ENCODE measurements at regions not wholly inside any gene's neighbourhood (a gene's known extent, or its start where the extent isn't known, plus 50 kb on each side); places are given as distances from the start of the nearest gene placed in this dataset.

DNA sequence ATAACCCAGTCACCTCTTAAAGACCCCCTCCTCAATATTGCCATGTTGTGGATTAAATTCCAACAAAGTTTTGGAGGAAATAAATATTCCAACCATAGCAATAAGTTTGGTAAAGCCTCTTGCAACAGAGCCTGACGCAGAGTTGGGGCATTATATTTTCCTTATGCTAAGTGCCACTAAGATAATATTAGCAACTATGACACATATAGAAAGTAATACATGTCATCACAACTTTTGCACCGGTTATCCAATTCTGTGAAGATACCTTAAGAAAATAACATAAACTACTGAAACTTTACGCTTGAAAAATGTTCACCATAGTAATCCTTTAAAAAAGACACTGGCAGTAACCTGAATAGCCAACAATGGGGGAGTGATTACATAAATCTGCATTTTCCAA is 52.2 kb upstream of the TRERF1 start (continued):
- TF ChIP-seq RUNX3 (IDR thresholded peaks at IDR 0.05; ENCODE audit: low read length) (peak; percentile 45; the same call in 1 of the 2 replicates), IKZF2 (IDR thresholded peaks at IDR 0.05) (peak in 1 of 2 experiments; percentile 42; a peak in 2 of 4 replicates), GABPA (IDR thresholded peaks at IDR 0.05; ENCODE audit: low read depth) (peak; percentile 24; the same call in 1 of the 2 replicates), CREM (IDR thresholded peaks at IDR 0.05; ENCODE audit: low read depth) (peak; percentile 68), NR2F1 (conservative IDR thresholded peaks at IDR 0.05) (peak; percentile 39; the same call in 1 of the 2 replicates)
- TF ChIP-seq, protein P1, sequence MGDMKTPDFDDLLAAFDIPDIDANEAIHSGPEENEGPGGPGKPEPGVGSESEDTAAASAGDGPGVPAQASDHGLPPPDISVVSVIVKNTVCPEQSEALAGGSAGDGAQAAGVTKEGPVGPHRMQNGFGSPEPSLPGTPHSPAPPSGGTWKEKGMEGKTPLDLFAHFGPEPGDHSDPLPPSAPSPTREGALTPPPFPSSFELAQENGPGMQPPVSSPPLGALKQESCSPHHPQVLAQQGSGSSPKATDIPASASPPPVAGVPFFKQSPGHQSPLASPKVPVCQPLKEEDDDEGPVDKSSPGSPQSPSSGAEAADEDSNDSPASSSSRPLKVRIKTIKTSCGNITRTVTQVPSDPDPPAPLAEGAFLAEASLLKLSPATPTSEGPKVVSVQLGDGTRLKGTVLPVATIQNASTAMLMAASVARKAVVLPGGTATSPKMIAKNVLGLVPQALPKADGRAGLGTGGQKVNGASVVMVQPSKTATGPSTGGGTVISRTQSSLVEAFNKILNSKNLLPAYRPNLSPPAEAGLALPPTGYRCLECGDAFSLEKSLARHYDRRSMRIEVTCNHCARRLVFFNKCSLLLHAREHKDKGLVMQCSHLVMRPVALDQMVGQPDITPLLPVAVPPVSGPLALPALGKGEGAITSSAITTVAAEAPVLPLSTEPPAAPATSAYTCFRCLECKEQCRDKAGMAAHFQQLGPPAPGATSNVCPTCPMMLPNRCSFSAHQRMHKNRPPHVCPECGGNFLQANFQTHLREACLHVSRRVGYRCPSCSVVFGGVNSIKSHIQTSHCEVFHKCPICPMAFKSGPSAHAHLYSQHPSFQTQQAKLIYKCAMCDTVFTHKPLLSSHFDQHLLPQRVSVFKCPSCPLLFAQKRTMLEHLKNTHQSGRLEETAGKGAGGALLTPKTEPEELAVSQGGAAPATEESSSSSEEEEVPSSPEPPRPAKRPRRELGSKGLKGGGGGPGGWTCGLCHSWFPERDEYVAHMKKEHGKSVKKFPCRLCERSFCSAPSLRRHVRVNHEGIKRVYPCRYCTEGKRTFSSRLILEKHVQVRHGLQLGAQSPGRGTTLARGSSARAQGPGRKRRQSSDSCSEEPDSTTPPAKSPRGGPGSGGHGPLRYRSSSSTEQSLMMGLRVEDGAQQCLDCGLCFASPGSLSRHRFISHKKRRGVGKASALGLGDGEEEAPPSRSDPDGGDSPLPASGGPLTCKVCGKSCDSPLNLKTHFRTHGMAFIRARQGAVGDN (IDR thresholded peaks at IDR 0.05): no peak
- TF ChIP-seq, protein P2, sequence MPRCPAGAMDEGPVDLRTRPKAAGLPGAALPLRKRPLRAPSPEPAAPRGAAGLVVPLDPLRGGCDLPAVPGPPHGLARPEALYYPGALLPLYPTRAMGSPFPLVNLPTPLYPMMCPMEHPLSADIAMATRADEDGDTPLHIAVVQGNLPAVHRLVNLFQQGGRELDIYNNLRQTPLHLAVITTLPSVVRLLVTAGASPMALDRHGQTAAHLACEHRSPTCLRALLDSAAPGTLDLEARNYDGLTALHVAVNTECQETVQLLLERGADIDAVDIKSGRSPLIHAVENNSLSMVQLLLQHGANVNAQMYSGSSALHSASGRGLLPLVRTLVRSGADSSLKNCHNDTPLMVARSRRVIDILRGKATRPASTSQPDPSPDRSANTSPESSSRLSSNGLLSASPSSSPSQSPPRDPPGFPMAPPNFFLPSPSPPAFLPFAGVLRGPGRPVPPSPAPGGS (IDR thresholded peaks at IDR 0.05; ENCODE audit: borderline replicate concordance, insufficient read depth, low read depth, low read length, poor library complexity, severe bottlenecking): no peak

DNA sequence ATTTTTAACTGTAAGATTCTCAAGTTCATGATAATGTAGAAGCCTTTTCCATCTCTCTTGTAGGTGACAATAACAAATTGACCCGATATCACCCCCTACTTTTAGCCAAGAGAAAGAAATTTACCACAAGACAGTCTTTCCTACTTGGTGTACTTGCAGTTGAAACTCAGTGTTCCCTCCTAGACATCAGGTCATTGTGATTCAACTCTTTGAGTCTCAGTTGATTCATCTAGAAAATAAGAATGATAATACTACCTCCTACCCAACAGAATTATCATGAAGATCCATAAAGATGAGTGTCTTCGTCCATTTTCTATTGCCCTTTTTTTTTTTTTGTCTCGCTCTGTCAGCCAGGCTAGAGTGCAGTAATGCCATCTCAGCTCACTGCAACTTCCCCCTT is 51.3 kb upstream of the TRERF1 start:
- Histone ChIP-seq H2AFZ (ENCODE audit: control insufficient read depth, low read depth, low read length) (no peak overlapping the region), H3K9me3 (replicated peaks; ENCODE audit: control insufficient read depth, insufficient read depth, low read length) (no peaks in the 10 kb centered on the region; the same call in 2 of the 3 replicates), H3K4me3 (no peak overlapping the region), H3K9ac (ENCODE audit: control insufficient read depth, insufficient read depth, low read length) (no peak overlapping the region), H3K79me2 (ENCODE audit: control insufficient read depth, insufficient read depth, low read length) (no peaks in the 10 kb centered on the region), H3K4me1 (ENCODE audit: control insufficient read depth, insufficient read depth, low read length) (peaks cover 37% of the 10 kb centered on the region), H3K27me3 (replicated peaks in 1 of 2; ENCODE audit: control insufficient read depth in 2 of 2, insufficient read depth in 2 of 2, low read length in 1 of 2) (no peaks in the 10 kb centered on the region), H4K20me1 (ENCODE audit: control insufficient read depth, insufficient read depth) (no peaks in the 10 kb centered on the region), H3K4me2 (ENCODE audit: control insufficient read depth, insufficient read depth) (no peak overlapping the region), H3K36me3 (ENCODE audit: control insufficient read depth in 2 of 2, insufficient read depth in 2 of 2, low read length in 1 of 2) (no peaks in the 10 kb centered on the region), H3K27ac (ENCODE audit: control insufficient read depth, insufficient read depth) (no peak overlapping the region)
- no peak for ATAC-seq
- in situ Hi-C loops (cut with MboI): no loop called here
- no TSS peak for BruUV-seq (replicated peaks)
- 45% methylated on average over 3 of the region's 3 CpGs for WGBS (ENCODE audit: insufficient coverage, insufficient replicate concordance, low lambda C conversion rate, missing lambda C conversion rate)
- POLR2A ChIA-PET: interaction anchor here (0.9 to 2.4 kb wide), 2 partner anchors 45 to 112 kb away, joined by 5 read pairs; no protein-coding TSS in a partner anchor
- RAD21 ChIA-PET (ENCODE audit: unreplicated experiment): interaction anchor here (0.8 to 5.0 kb wide), 2 partner anchors 17 to 45 kb away, joined by 3 to 55 read pairs; no protein-coding TSS in a partner anchor
- no peak for DNase-seq (ENCODE audit: low read depth, low spot score)
- SMC1A ChIA-PET (ENCODE audit: uncharacterized antibody, unreplicated experiment): interaction anchor here (0.9 to 5.2 kb wide), 2 partner anchors 18 to 75 kb away, joined by 4 to 48 read pairs; no protein-coding TSS in a partner anchor
- intact Hi-C loops (cut with micrococcal nuclease; ENCODE audit: unreplicated experiment): no loop called here
- CTCF ChIA-PET: interaction anchor here (0.6 to 1.2 kb wide), 4 partner anchors 12 to 299 kb away, joined by 3 read pairs; no protein-coding TSS in a partner anchor
- peak; percentile 56 for FAIRE-seq
- TF ChIP-seq TBL1XR1 (IDR thresholded peaks at IDR 0.05; ENCODE audit: low read depth, low read length): no peak
- no peak for TF ChIP-seq RAD51 (IDR thresholded peaks at IDR 0.05)
- TF ChIP-seq LARP7 (IDR thresholded peaks at IDR 0.05): no peak
- TF ChIP-seq POLR2AphosphoS5 (IDR thresholded peaks at IDR 0.05; ENCODE audit: low read length): no peak
- TF ChIP-seq, protein P3, sequence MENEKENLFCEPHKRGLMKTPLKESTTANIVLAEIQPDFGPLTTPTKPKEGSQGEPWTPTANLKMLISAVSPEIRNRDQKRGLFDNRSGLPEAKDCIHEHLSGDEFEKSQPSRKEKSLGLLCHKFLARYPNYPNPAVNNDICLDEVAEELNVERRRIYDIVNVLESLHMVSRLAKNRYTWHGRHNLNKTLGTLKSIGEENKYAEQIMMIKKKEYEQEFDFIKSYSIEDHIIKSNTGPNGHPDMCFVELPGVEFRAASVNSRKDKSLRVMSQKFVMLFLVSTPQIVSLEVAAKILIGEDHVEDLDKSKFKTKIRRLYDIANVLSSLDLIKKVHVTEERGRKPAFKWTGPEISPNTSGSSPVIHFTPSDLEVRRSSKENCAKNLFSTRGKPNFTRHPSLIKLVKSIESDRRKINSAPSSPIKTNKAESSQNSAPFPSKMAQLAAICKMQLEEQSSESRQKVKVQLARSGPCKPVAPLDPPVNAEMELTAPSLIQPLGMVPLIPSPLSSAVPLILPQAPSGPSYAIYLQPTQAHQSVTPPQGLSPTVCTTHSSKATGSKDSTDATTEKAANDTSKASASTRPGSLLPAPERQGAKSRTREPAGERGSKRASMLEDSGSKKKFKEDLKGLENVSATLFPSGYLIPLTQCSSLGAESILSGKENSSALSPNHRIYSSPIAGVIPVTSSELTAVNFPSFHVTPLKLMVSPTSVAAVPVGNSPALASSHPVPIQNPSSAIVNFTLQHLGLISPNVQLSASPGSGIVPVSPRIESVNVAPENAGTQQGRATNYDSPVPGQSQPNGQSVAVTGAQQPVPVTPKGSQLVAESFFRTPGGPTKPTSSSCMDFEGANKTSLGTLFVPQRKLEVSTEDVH (IDR thresholded peaks at IDR 0.05; ENCODE audit: low read depth, partially characterized antibody): no peak

Measured in GM12878 (cell line).